HG03280 (cell line): ENCODE measurements at regions not wholly inside any gene's neighbourhood (a gene's known extent, or its start where the extent isn't known, plus 50 kb on each side); places are given as distances from the start of the nearest gene placed in this dataset.
"Not testable (repeated sequence)": the region's sequence is repeated elsewhere in the genome, so short reads cannot be mapped to it uniquely, and the experiment has no call there.

Source experiments
- ATAC-seq: cut with Tn5 transposase; IDR thresholded peaks from one replicate; pipeline ENCODE4 v1.9.1; 2021; ENCODE audit warnings: mild to moderate bottlenecking, moderate library complexity; ENCODE audit not compliant: unreplicated experiment

GRCh38 chr3:162892921-162893793, 1396.5 kb downstream of the OTOL1 start:
- ATAC-seq, result no peak

GRCh38 chr3:162897291-162897690, 1400.7 kb downstream of the OTOL1 start:
- no peak for ATAC-seq

- no peak for ATAC-seq
Measured at GRCh38 chr3:162932503-162932902, 1435.9 kb downstream of the OTOL1 start.

GRCh38 chr3:162933656-162934055, 1437.0 kb downstream of the OTOL1 start:
- no peak for ATAC-seq

- ATAC-seq, result no peak
Measured at GRCh38 chr3:162936706-162937105, 1440.1 kb downstream of the OTOL1 start.

- no peak for ATAC-seq
Measured at GRCh38 chr3:162938083-162938482, 1441.5 kb downstream of the OTOL1 start.

- no peak for ATAC-seq
Measured at GRCh38 chr3:162945626-162946025, 1449.0 kb downstream of the OTOL1 start.

- no peak for ATAC-seq
Measured at GRCh38 chr3:162956711-162957110, 1460.1 kb downstream of the OTOL1 start.

GRCh38 chr3:162960269-162960668, 1463.7 kb downstream of the OTOL1 start:
- no peak for ATAC-seq

GRCh38 chr3:162970292-162970691, 1473.7 kb downstream of the OTOL1 start:
- ATAC-seq, result no peak

GRCh38 chr3:162971715-162972114, 1475.1 kb downstream of the OTOL1 start:
- no peak for ATAC-seq

- no peak for ATAC-seq
Measured at GRCh38 chr3:162973428-162973917, 1476.9 kb downstream of the OTOL1 start.

- no peak for ATAC-seq
Measured at GRCh38 chr3:162978136-162978535, 1481.5 kb downstream of the OTOL1 start.

GRCh38 chr3:162984746-162985145, 1488.1 kb downstream of the OTOL1 start:
- ATAC-seq, result no peak

- ATAC-seq, result not testable (repeated sequence)
Measured at GRCh38 chr3:162987085-162987794, 1490.6 kb downstream of the OTOL1 start.

- no peak for ATAC-seq
Measured at GRCh38 chr3:162992741-162993140, 1496.1 kb downstream of the OTOL1 start.

- no peak for ATAC-seq
Measured at GRCh38 chr3:162994165-162994564, 1497.6 kb downstream of the OTOL1 start.

GRCh38 chr3:162996368-162996767, 1499.8 kb downstream of the OTOL1 start:
- ATAC-seq, result no peak

GRCh38 chr3:162998205-162998604, 1501.6 kb downstream of the OTOL1 start:
- ATAC-seq, result no peak

GRCh38 chr3:163011596-163011995, 1515.0 kb downstream of the OTOL1 start:
- no peak for ATAC-seq

- ATAC-seq, result no peak
Measured at GRCh38 chr3:163016251-163016650, 1519.6 kb downstream of the OTOL1 start.

- no peak for ATAC-seq
Measured at GRCh38 chr3:163018067-163018466, 1521.5 kb downstream of the OTOL1 start.
